Thoracic aorta (tissue), 2 donors: ENCODE measurements at regions not wholly inside any gene's neighbourhood (a gene's known extent, or its start where the extent isn't known, plus 50 kb on each side); places are given as distances from the start of the nearest gene placed in this dataset.
A peak's percentile ranks its signal among the peaks of the same experiment; 100 is the strongest.

ENCODE experiments used
- ATAC-seq: fragments of 150-250 bp; one replicate; pipeline ENCODE4 v1.8.0; 2017; ENCODE audit warnings: low read depth; ENCODE audit not compliant: insufficient number of reproducible peaks, low FRiP score
- DNase-seq: peaks from one replicate; pipeline ENCODE4 v3.0.0-alpha.2; 2020; ENCODE audit warnings: low spot score
- H3K27ac ChIP-seq, 2 donors: fragments of 200-600 bp; sonication (generic); 1 replicate in 1 of 2; 2 replicates in 1 of 2; pipeline ENCODE4 v1.5.1; 2016; ENCODE audit warnings: mild to moderate bottlenecking in 2 of 2, moderate library complexity in 2 of 2
- H3K27me3 ChIP-seq: fragments of 200-600 bp; sonication (generic); replicated peaks from 2 replicates; pipeline ENCODE4 v1.6.0; 2016; ENCODE audit warnings: mild to moderate bottlenecking; ENCODE audit not compliant: insufficient read depth
- H3K36me3 ChIP-seq: fragments of 200-600 bp; sonication (generic); one replicate; pipeline ENCODE4 v1.5.1; 2016
- H3K4me1 ChIP-seq, 2 donors: fragments of 200-600 bp; sonication (generic); 1 replicate in 1 of 2; 2 replicates in 1 of 2; pipeline versions ENCODE4 v1.5.1 to v1.6.0; 2016; ENCODE audit warnings: low read depth in 2 of 2, mild to moderate bottlenecking in 1 of 2; ENCODE audit not compliant: control insufficient read depth in 1 of 2
- H3K4me3 ChIP-seq: fragments of 200-600 bp; sonication (generic); 2 replicates; pipeline ENCODE4 v1.5.1; 2016; ENCODE audit warnings: mild to moderate bottlenecking
- H3K9me3 ChIP-seq: fragments of 200-600 bp; sonication (generic); 2 replicates; pipeline ENCODE4 v1.5.1; 2016
- CTCF ChIP-seq: fragments of 200-600 bp; sonication (generic); IDR thresholded peaks from one replicate; pipeline ENCODE4 v1.5.1; 2019; ENCODE audit warnings: antibody characterized with exemption

- Histone ChIP-seq H3K4me1 (peaks cover 24 to 58% of the 10 kb centered on the region in 2 donors), H3K27me3 (no peaks in the 10 kb centered on the region), H3K27ac (peak overlapping the region; percentile 70 to 84), H3K9me3 (no peaks in the 10 kb centered on the region), H3K36me3 (no peaks in the 10 kb centered on the region), H3K4me3 (peak overlapping the region; percentile 33)
- ATAC-seq (no peak), DNase-seq (no peak)
- TF ChIP-seq CTCF: no peak
Measured at GRCh38 chr10:29858702-29859267, 200.6 kb downstream of the JCAD start.

- peak; percentile 52 for ATAC-seq
- peak; percentile 75 for TF ChIP-seq CTCF
- DNase-seq: peak; percentile 45
Measured at GRCh38 chr10:29857843-29858701, 201.3 kb downstream of the JCAD start.

GRCh38 chr10:29856295-29856694, 203.1 kb downstream of the JCAD start:
- Histone ChIP-seq H3K4me1 (peaks cover 15 to 45% of the 10 kb centered on the region in 2 donors), H3K4me3 (no peak overlapping the region), H3K27me3 (no peaks in the 10 kb centered on the region), H3K9me3 (no peaks in the 10 kb centered on the region), H3K27ac (no peak overlapping the region), H3K36me3 (no peaks in the 10 kb centered on the region)
- ATAC-seq (no peak), DNase-seq (no peak)
- TF ChIP-seq CTCF: no peak

More at GRCh38 chr10:29857843-29858701, 201.3 kb downstream of the JCAD start:
- H3K4me1 ChIP-seq: peaks cover 22 to 55% of the 10 kb centered on the region in 2 donors
- H3K36me3 ChIP-seq: no peaks in the 10 kb centered on the region
- no peaks in the 10 kb centered on the region for H3K9me3 ChIP-seq
- H3K4me3 ChIP-seq: peak overlapping the region; percentile 33
- H3K27me3 ChIP-seq: no peaks in the 10 kb centered on the region
- peak overlapping the region; percentile 70 to 84 for H3K27ac ChIP-seq

GRCh38 chr10:29853913-29854312, 205.5 kb downstream of the JCAD start:
- peaks cover 15 to 45% of the 10 kb centered on the region in 2 donors for H3K4me1 ChIP-seq
- H3K9me3 ChIP-seq: no peaks in the 10 kb centered on the region
- ATAC-seq: no peak
- DNase-seq: no peak
- no peak for TF ChIP-seq CTCF
- no peaks in the 10 kb centered on the region for H3K27me3 ChIP-seq
- no peak overlapping the region for H3K4me3 ChIP-seq
- no peak overlapping the region for H3K27ac ChIP-seq
- H3K36me3 ChIP-seq: no peaks in the 10 kb centered on the region

GRCh38 chr10:29851241-29851640, 208.1 kb downstream of the JCAD start:
- no peak for DNase-seq
- ATAC-seq: no peak
- Histone ChIP-seq H3K4me3 (no peak overlapping the region), H3K27ac (peak overlapping the region; percentile 80 to 85), H3K4me1 (peaks cover 11 to 35% of the 10 kb centered on the region in 2 donors), H3K36me3 (no peaks in the 10 kb centered on the region), H3K27me3 (no peaks in the 10 kb centered on the region), H3K9me3 (no peaks in the 10 kb centered on the region)
- TF ChIP-seq CTCF: no peak
